AG04450 (cell line): ENCODE measurements at regions not wholly inside any gene's neighbourhood (a gene's known extent, or its start where the extent isn't known, plus 50 kb on each side); places are given as distances from the start of the nearest gene placed in this dataset.

Source experiments
- CTCF ChIA-PET: fragments of 300-600, 350-600 bp; formaldehyde crosslinking; extraction: SDS; loops from one replicate; lab custom pipeline; 2022; ENCODE audit warnings: antibody characterized with exemption, inconsistent platforms; lab: Charles Lee
- POLR2A ChIA-PET: fragments of 350-600 bp; formaldehyde crosslinking; extraction: SDS; loops from one replicate; lab custom pipeline; 2021; ENCODE audit warnings: antibody characterized with exemption, inconsistent platforms; lab: Yijun Ruan, JAX
- DNase-seq: peaks from one replicate; pipeline ENCODE4 v3.0.0-alpha.2; 2011; ENCODE audit warnings: low read depth, low spot score
- H3K27ac ChIP-seq: one replicate; pipeline ENCODE4 v1.5.1; 2012; ENCODE audit warnings: low read depth, low read length, control low read depth
- H3K27me3 ChIP-seq: one replicate; pipeline ENCODE4 v1.6.0; 2012; ENCODE audit warnings: low read length; ENCODE audit not compliant: control insufficient read depth, insufficient read depth
- H3K4me3 ChIP-seq: 2 replicates; pipeline ENCODE4 v1.5.1; 2011; ENCODE audit warnings: mild to moderate bottlenecking, low read depth, low read length, control low read depth
- H3K9me3 ChIP-seq: 2 replicates; pipeline ENCODE4 v1.5.1; 2012; ENCODE audit warnings: low read length; ENCODE audit not compliant: control insufficient read depth, insufficient read depth
- CTCF ChIP-seq: IDR thresholded peaks from 2 replicates; pipeline ENCODE4 v1.5.1; 2011; ENCODE audit warnings: low read depth, low read length, control low read depth, inconsistent platforms

- POLR2A ChIA-PET, result no interaction called here
These were observed 203.9 kb upstream of the C14orf180 start for GRCh38 chr14:104375551-104376201.

GRCh38 chr14:104376202-104377140, 203.1 kb upstream of the C14orf180 start:
- no peak for TF ChIP-seq CTCF
- Histone ChIP-seq H3K27ac (no peak overlapping the region), H3K9me3 (peaks cover 63% of the 10 kb centered on the region), H3K27me3 (no peaks in the 10 kb centered on the region), H3K4me3 (no peak overlapping the region)
- POLR2A ChIA-PET, result no interaction called here
- no peak for DNase-seq
- CTCF ChIA-PET, result no interaction called here

More at GRCh38 chr14:104375551-104376201, 203.9 kb upstream of the C14orf180 start:
- H3K4me3 ChIP-seq, result no peak overlapping the region
- H3K27me3 ChIP-seq, result no peaks in the 10 kb centered on the region
- TF ChIP-seq CTCF, result no peak
- CTCF ChIA-PET, result no interaction called here
- DNase-seq, result no peak
- peaks cover 71% of the 10 kb centered on the region for H3K9me3 ChIP-seq
- H3K27ac ChIP-seq, result no peak overlapping the region

- peaks cover 57% of the 10 kb centered on the region for H3K9me3 ChIP-seq
- no peaks in the 10 kb centered on the region for H3K27me3 ChIP-seq
- DNase-seq, result no peak
- ChIA-PET CTCF (no interaction called here), POLR2A (no interaction called here)
- TF ChIP-seq CTCF, result no peak
- no peak overlapping the region for H3K4me3 ChIP-seq
- no peak overlapping the region for H3K27ac ChIP-seq
These were observed 202.3 kb upstream of the C14orf180 start for GRCh38 chr14:104377256-104377655.

GRCh38 chr14:104378698-104379113, 200.9 kb upstream of the C14orf180 start:
- peaks cover 56% of the 10 kb centered on the region for H3K9me3 ChIP-seq
- TF ChIP-seq CTCF, result no peak
- H3K4me3 ChIP-seq, result no peak overlapping the region
- no peak for DNase-seq
- no peak overlapping the region for H3K27ac ChIP-seq
- no peaks in the 10 kb centered on the region for H3K27me3 ChIP-seq
- ChIA-PET POLR2A (no interaction called here), CTCF (no interaction called here)
